ENCODE measurements at regions not wholly inside any gene's neighbourhood (a gene's known extent, or its start where the extent isn't known, plus 50 kb on each side); places are given as distances from the start of the nearest gene placed in this dataset.

DNA sequence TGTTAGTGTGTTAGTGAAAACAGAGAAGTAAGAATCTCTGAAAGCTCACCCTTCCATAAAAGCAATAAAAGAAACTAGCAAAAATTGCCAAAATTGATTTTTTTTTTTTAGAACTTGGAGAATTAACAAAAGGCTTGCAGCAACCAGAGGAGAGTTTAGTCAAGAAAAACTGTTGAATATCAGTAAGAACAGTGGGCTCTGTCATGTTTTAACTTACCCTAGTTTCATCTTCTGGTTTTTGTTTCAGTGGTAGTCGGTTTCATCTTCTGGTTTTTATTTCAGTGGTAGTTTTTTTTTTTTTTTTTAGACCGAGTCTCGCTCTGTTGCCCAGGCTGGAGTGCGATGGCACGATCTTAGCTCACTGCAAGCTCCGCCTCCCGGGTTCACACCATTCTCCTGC is 580.9 kb downstream of the NYAP2 start:
- no peak for DNase-seq (ENCODE audit: low read depth)

DNA sequence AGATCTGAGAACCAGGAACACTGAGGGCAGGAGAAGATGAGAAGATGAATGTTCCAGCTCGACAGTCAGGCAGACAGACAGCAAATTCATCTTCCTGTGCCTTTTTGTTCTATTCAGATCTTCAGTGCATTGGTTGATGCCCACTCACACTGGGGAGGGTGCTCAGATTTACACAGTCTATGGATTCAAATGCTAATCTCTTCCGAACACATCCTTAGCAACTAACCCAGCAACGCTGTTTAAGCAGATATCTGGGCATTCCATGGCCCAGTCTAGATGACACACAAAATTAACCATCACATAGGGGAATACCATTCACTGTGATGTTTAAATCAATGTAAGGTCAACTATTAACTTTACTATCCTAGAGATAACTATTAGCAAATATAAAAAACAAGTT is 571.9 kb downstream of the NYAP2 start:
- DNase-seq (ENCODE audit: low read depth), result no peak

DNA sequence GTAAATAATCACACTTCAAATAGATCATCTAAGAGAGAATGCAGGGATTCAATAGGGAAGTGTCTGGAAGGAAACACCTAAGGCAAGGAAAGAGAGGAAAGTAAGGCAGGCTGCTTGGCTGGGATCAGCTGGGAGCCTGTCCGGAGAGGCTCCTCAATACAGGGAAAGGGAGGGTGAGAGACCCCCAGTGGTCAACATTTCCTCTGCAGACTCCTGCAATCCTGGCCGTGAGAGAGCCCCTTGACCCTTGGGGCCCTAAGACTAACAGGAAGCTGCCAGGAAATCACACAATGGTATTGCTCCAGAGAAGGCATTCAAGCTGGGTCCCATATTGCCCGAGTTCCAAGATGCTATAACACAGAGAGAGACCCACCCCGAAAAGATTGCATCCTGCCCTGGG is 549.4 kb downstream of the NYAP2 start:
- DNase-seq (ENCODE audit: low read depth), result no peak

DNA sequence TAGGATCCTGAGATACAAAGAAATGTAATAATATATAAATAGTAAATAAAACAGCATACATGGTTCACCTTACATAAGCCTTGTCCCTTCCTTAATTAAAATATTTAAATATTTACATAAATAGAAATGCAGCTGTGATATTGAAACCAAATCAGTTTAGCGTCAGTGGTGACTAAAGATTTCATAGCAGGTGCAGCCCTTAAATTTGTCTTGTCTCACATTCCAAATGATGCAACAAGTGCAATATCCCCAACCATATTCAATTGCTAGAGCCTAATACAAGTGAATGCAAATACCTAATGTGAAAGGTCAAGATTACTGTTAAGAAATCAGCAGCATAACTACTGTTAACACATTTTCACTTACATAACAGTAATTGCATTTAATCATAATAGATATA is 539.5 kb downstream of the NYAP2 start:
- DNase-seq (ENCODE audit: low read depth), result no peak

DNA sequence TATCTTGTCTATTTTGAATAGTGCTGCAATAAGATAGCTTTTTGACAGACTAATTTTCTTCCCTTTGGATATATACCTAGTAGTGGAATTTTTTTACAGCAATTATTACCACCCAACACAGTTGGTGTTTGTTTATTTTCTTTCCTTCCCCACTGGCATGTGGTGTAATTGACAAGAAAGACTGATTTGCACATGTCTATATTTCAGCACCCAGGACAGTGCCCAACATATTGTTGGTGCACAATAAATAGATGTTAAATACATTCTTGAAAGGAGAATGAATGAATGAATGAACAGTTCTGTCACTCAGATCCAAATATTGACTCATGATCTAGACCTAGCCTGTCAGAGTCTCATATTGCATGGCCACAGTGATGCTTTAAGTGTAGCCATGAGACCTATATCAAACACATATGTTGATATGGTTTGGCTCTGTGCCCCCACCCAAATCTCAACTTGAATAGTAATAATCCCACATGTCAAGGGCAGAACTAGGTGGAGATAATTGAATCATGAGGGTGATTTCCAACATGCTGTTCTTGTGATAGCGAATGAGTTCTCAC is 538.2 kb downstream of the NYAP2 start:
- no peak for DNase-seq (ENCODE audit: low read depth)

DNA sequence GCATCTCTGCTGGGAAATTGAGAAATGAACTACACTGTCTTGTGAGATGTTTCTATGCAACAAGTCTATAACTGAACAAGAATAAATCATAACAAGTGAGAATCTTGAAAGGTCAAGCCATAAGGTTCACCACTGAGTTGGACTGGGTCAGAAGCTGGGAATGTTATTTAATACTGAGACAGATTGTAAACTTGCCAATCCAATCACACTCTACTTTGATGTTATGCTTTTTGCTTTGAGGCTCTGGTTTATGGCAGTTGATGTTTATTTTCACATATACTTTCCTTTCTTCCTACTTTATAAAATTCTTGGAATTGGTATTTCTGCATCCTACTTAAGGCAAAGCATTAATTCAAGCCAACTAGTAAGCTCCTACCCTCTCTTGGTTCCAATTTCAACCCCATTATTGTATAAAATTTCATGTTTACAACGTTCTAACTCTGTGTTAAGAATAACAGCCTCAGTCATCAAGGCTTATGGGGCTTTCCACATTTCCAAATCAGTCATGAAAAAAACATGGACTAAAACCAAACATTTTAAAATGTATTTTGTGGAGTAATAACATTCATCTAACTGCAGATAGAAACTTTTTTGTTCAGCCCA is 533.4 kb downstream of the NYAP2 start:
- no peak for DNase-seq (ENCODE audit: low read depth)

DNA sequence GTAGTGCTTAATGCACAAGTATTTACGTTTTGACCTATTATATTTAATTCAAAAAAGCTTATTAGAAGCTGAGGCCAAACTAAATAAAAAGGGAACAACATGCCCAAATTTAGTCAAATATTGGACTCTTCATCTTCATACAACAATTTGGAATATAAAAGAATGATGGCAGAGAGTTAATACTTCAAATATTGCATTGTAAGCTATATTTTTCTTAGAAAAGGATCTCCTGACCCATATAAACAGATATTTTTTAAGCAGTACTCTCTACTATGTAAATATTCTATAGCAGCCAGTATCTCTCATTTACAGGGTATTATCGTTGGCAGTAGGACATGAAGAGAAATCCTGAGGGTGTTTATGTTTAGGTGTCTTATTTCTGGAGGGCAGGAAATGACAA is 531.2 kb downstream of the NYAP2 start:
- no peak for DNase-seq (ENCODE audit: low read depth)

DNA sequence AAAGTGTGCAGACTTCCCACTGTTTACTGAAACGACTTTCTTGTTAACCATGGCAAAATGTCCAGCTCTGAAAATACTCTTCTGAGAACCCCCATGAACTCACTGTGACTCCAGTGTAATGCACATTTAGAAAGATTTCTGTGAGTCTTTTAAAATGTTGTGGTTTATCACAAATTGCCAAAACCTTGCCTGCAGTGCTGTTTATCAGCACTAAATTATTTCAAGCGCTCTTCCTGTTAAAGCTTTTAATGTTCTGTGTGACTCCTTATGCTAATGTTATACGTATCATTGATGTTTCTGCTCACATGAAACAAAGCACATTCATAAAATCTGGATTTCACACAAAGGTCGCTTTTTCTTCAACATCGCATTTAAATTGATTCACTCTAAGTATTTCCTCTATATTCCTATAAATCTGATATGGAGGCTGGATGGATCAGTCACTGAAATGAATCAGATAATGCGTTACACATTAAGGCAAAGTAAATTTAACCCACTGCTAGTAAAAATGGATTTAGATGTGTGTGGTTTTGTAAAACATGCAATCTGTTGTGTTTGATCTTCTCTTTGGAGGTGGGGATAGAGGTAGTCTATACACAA is 521.2 kb downstream of the NYAP2 start:
- DNase-seq (ENCODE audit: low read depth), result no peak

DNA sequence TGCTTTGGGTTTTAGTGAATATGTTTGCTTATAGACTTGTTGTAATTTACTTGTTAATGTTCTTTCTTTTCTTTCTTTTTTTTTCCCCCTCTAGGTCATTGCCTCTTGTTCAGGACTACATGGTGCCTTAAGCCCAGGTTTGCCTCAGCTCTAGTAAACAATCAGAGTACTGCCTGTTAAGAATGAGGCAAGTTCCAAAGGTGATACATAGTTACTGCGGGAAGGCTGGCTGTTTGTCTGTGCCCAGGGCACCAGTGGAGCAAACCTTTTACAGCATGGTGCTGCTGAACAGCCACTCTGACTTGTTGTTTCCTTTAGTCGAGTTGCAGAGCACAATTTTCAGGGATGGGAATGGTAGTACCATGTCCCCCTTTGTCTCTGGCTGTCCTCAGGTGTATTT is 517.2 kb downstream of the NYAP2 start:
- DNase-seq (ENCODE audit: low read depth), result no peak

DNA sequence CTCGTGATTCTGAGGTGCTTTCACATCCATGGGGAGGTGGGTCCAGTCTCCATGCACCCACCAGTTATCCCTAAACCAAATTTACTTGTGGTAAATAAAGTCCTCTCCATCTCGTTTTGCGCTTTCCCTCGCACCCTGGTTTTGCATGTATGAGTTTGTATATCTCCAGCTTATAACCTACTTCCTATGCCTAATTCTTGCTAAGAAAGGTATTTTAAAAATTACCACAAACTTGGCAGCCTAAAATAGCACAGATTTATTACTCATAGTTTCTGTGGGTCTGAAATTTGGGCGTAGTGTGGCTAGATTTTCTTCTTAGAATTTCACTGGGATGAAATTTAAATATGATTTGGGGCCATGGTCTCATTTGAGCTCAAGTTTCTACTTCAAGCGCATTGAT is 511.5 kb downstream of the NYAP2 start:
- no peak for DNase-seq (ENCODE audit: low read depth)

DNA sequence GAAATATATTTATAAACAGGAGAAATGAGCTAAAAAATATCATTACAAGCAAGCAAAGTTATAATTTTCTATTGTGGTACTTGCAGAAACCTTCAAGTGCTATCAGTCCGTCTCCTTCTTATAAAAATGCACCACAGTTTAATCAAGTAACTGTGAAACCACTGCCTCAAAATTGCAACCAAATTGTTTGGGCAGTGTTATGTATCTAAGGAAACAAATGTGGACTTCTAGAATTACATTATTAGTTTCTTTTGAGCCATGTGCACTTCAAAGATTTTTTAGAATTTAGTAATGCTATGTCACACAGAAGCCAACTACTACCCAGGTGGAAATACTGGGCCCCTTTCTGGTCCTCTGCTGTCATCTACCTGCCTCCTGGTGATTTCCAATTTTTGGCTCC is 495.6 kb downstream of the NYAP2 start:
- DNase-seq (ENCODE audit: low read depth), result peak; percentile 9

DNA sequence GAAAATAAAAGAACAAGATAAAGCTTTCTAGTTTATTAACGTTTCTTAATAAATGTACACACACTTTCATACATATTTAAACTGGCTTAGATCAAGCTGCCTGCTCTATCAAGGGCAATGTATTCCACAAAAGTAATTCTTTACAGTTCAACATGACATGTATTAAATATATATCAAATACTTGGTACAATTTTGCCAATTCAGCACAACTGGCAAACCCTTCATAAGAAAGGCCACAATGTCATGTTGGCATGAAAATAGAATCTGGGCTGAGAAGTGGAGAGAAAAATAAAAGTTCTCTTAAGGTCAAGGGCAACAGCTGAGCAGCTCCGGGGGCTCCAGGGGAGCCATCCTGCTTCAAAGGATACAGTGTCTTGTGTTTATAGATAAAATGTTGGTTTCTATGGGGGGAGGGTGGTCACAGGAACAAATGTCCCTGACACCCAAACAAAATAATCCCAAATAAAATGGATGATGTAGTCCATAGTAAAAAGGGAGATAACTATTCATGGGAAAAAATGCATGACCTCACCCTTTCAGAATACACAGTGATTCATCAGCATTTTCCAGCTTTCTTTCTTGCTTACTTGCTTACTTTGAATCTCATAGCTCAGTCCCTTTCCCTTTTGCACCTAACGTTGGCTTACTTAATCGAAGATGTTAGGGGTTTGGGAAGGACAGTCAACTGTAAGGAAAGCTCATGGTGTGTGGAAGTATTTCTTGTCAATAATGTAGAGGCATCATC is 494.9 kb downstream of the NYAP2 start:
- DNase-seq (ENCODE audit: low read depth), result peak; percentile 50

DNA sequence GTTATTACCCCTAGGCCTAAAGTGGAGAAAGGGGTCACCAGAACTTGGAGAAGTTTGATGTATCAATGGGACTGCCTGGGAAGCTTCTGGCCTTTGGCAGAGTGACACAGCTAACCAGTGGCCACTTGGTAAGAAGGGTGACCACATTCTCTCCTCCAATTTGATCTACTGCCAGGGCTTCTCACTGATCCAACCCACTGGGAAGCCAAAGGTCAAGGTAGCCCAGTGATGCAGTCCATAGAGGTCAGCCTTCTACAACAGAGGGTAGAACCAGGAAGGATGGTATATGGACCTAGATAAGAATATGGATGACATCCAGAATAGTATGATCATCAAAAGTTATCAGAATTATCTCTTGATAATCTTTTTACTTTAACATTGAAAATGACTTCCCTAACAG is 493.6 kb downstream of the NYAP2 start:
- no peak for DNase-seq (ENCODE audit: low read depth)

DNA sequence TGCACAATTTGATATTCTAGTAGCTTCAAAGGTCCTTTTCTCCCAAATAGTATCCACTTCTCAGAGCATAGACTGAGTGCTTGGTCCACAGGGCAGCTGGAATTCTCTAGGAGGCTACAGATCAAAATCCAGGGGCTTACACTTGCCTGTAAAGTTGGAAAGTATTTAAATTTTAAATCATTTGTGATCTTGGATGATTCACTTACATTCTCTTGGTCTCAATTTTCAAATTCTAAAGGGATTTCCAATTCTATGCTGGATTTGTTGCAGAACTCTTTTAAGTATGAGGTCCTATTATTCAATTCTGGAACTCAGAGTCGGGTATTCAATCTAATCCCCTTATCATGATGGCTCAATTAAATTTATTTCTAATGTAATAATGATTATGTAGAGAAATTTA is 492.3 kb downstream of the NYAP2 start:
- DNase-seq (ENCODE audit: low read depth), result no peak

DNA sequence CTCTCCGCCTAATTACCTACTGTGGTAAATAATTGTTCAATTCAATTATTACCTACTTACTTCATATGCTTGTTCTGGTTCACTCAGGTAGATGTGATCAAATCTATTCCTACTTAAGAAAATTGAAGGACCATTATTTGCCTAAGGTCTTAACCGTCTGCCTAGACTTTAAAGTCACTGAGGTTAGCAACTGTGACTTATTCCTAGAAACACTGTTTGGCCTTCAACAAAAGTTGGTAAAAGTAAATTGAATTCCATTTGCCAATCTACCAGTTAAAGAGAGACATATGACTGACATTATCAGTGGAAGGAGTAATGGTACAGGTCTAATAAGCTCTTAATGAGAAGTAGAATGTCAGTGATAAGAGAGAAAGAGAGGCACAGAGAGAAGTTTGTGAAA is 491.5 kb downstream of the NYAP2 start:
- no peak for DNase-seq (ENCODE audit: low read depth)

DNA sequence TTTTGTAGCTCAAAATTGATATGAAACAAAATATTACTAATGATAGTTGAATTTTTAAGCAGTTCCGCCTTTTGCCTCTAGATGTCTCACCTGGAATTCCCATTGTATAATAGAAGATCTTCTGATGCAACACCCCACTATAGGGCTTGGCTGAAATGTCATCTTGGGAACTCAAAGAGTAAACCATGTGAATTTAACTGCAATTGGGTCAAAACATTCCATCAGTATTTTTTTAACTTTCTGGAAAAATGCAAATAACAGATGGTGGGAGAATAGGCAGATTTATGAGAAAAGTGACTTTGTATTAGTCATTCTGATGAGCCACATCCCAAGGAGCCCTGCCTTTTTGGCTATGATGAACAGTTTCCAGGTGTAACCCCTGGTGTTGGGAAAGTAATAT is 489.9 kb downstream of the NYAP2 start:
- DNase-seq (ENCODE audit: low read depth), result peak; percentile 80

DNA sequence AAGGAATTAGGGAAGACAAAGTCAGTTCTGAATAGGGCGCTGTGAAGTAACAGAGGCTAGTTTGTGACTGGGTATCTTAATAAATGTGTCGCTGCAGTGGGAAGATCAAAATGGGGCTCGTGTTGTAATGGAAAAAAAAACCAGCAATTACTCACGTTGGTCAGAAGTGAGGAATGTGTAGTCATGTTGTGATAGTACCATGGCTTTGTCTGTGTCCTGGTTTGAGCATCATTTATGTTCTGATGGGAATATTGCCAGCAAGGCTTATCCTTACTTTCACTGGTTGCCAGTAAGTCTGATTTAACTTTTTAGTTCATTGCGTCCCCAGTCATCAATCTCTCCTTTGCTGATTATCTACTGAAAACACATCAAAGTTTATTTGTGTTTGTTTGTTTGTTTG is 467.6 kb downstream of the NYAP2 start:
- DNase-seq (ENCODE audit: low read depth), result no peak

DNA sequence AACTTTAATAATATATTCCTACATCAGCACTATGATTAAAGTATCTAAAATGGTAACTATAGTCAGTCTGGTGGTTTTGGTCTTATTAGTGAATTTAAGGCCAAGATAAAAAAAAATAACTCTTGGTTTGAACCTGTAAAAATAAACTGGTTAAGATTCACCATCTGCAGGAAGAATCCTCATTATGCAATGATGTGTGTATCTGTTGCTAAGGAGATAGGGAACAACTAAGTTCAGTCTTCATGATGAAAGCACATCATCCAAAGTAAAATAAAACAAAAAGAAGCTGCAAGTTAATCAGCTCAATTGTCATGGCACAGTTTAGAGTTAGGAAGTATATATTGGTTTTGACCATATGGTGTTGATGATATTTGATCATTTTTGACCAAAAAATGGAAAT is 466.0 kb downstream of the NYAP2 start:
- DNase-seq (ENCODE audit: low read depth), result no peak

DNA sequence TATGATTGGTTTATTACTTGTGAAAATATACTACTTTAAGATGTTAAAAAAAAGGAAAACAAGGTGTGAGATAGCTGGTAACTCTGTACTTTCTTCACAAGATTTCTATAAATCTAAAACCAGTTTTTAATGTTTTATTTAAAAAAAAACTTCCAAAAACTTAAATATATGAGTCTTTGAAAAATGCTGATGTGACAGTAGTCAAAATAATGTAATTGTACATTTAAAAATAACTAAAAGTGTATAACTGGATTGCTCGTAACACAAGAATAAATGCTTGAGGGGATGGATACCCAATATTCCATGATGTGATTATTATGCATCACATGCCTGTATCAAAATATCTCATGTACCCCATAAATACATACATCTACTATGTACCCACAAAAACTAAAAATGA is 464.9 kb downstream of the NYAP2 start:
- no peak for DNase-seq (ENCODE audit: low read depth)

DNA sequence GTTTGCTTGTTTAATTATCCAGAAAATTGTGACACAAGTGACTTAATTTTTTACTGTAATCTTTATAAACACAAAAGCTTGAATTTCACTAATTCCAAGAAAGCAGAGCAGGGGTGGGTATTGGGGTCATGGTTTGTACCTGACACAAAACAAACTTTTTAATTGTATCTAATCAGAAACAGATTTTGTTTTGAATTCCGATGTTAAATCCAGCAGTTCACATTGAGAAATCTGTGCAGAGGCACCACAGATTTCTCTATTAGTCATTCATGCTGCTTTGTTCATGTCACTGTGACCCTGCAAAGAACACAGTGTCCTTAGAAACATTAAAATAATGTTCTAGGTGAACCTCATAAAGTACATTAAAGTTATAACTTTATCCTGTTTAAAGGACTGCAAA is 443.4 kb downstream of the NYAP2 start:
- DNase-seq (ENCODE audit: low read depth), result peak; percentile 22

DNA sequence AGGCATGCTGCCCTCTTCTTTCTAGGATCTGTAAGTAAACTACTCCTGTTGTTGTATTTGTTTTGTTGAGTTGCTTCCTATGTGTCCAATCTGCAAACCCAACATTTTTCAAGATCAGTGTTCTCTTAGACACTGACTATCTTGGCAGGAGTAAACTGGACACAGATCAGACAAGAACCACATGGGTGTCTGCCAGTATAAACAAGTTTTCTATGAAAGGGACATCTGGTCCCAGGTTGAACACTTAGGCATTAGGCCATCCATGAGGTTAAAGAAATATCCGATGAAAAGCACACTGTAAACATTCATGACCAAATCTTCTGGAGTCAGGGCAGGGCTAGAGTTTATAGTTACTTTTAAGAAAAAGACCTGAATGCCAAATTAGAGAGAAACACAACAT is 441.8 kb downstream of the NYAP2 start:
- DNase-seq (ENCODE audit: low read depth), result no peak

DNA sequence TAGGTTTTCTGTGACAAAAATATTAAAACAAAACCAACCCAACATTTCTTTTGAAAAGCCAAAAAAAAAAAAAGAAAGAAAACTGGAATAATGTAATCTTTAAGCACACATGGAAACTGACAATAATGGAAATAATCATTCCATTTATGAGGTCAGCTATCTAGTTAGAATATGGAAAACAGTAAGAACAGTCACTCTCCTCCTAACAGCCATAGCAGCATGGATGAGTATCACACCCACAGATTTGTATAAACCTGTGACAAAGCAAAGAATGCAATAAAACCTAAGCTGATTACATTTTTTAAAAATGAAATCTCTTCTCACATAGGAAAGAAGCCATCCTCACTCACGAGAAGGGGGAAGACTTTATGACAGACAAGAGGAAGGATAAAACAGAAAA is 437.8 kb downstream of the NYAP2 start:
- DNase-seq (ENCODE audit: low read depth), result no peak

DNA sequence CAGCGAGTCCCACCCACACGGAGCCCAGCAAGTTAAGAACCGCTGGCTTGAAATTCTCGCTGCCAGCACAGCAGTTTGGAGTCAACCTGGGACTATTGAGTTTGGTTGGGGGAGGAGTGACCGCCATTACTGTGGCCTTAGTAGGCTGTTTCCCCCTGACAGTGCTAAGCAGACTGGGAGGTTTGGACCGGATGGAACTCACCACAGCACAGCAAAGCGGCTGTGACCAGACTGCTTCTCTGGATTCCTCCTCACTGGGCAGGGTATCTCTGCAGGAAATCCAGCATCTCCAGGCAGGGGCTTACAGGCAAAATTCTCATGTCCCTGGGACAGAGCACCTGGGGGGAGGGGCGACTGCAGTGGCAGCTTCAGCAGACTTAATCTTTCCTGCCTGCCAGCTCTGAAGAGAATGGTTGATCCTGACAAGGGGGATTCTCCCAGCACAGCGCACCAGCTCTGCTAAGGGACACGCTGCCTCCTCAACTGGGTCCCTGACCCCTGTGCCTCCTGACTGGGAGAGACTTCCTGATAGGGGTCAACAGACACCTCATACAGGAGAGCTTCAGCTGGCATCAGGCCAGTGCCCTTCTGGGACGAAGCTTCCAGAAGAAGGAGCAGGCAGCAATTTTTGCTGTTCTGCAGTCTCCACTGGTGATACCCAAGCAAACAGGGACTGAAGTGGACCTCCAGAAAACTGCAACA is 425.4 kb downstream of the NYAP2 start:
- no peak for DNase-seq (ENCODE audit: low read depth)

Measured in GM04503 (cell line).